H1 (cell line): ENCODE measurements at regions not wholly inside any gene's neighbourhood (a gene's known extent, or its start where the extent isn't known, plus 50 kb on each side); places are given as distances from the start of the nearest gene placed in this dataset.

Experiments
- CTCF ChIA-PET: fragments of 300-600 bp; sonication (Branson Sonifier 250); formaldehyde crosslinking; loops from one replicate; lab custom pipeline; 2021; ENCODE audit not compliant: partially characterized antibody; lab: Charles Lee
- POLR2A ChIA-PET: fragments of 300-600 bp; sonication (Branson Sonifier 250); formaldehyde crosslinking; loops from one replicate; lab custom pipeline; 2021; ENCODE audit warnings: inconsistent platforms; ENCODE audit not compliant: partially characterized antibody; lab: Charles Lee
- DNase-seq, 2 experiments: peaks; one replicate each; pipeline versions ENCODE4 v3.0.0 to v3.0.0-alpha.2; 2010 to 2022; ENCODE audit warnings: low spot score in 2 of 2, low read depth in 1 of 2, mixed read lengths in 1 of 2
- FAIRE-seq: peaks from 2 replicates; lab custom pipeline; 2011; peaks lifted over from hg19 to GRCh38; lab: Jason Lieb, UNC
- H2AFZ ChIP-seq: 2 replicates; pipeline ENCODE4 v1.8.1; 2012; ENCODE audit warnings: low read length, inconsistent platforms
- H2AK5ac ChIP-seq: 2 replicates; pipeline ENCODE4 v1.6.1; 2013; ENCODE audit warnings: low read depth, low read length
- H2BK120ac ChIP-seq: replicated peaks from 2 replicates; pipeline ENCODE3; 2013; ENCODE audit warnings: low read depth, low read length, inconsistent platforms
- H2BK12ac ChIP-seq: 2 replicates; pipeline ENCODE4 v1.6.1; 2013; ENCODE audit warnings: low read depth, low read length
- H2BK15ac ChIP-seq: 2 replicates; pipeline ENCODE4 v1.6.1; 2013; ENCODE audit warnings: low read length
- H2BK20ac ChIP-seq: 2 replicates; pipeline ENCODE4 v1.6.1; 2013; ENCODE audit warnings: low read length
- H2BK5ac ChIP-seq: 2 replicates; pipeline ENCODE4 v1.6.1; 2013; ENCODE audit warnings: low read depth, low read length
- H3K14ac ChIP-seq: 2 replicates; pipeline ENCODE4 v1.6.1; 2013; ENCODE audit warnings: inconsistent platforms; ENCODE audit not compliant: insufficient read length
- H3K18ac ChIP-seq: 2 replicates; pipeline ENCODE4 v1.6.1; 2013; ENCODE audit warnings: low read length; ENCODE audit errors: extremely low read depth
- H3K23ac ChIP-seq: 2 replicates; pipeline ENCODE4 v1.6.1; 2013; ENCODE audit warnings: inconsistent platforms; ENCODE audit not compliant: insufficient read length
- H3K23me2 ChIP-seq: 2 replicates; pipeline ENCODE4 v1.6.1; 2013; ENCODE audit warnings: low read depth, low read length
- H3K27ac ChIP-seq: 2 replicates; pipeline ENCODE4 v1.6.1; 2011; ENCODE audit warnings: low read depth, low read length, inconsistent platforms
- H3K27me3 ChIP-seq, 4 experiments: replicated peaks in 1 of 4; 1 replicate in 1 of 4; 2 replicates in 3 of 4; pipeline versions ENCODE4 v1.6.1 to v1.8.1; 2011 to 2013; ENCODE audit warnings: low read length in 3 of 4, mild to moderate bottlenecking in 3 of 4, inconsistent platforms in 2 of 4, mixed read lengths in 2 of 4, moderate library complexity in 1 of 4; ENCODE audit not compliant: control insufficient read depth in 3 of 4, insufficient read depth in 3 of 4; ENCODE audit errors: extremely low read depth in 1 of 4
- H3K36me3 ChIP-seq, 4 experiments: 2 replicates each; pipeline versions ENCODE4 v1.6.1 to v1.8.1; 2011 to 2013; ENCODE audit warnings: mild to moderate bottlenecking in 4 of 4, low read length in 3 of 4, moderate library complexity in 2 of 4, control low read depth in 1 of 4, inconsistent platforms in 1 of 4; ENCODE audit not compliant: insufficient read depth in 4 of 4, control insufficient read depth in 2 of 4
- H3K4ac ChIP-seq: replicated peaks from 2 replicates; pipeline ENCODE3; 2013; ENCODE audit warnings: low read length, low read depth, mixed read lengths, inconsistent platforms; ENCODE audit not compliant: insufficient read length
- H3K4me1 ChIP-seq, 4 experiments: replicated peaks in 1 of 4; 1 replicate in 1 of 4; 2 replicates in 3 of 4; pipeline versions ENCODE4 v1.6.1 to v1.8.1; 2011 to 2013; ENCODE audit warnings: low read length in 3 of 4, inconsistent platforms in 2 of 4, mixed read lengths in 1 of 4; ENCODE audit not compliant: insufficient read depth in 4 of 4, control insufficient read depth in 3 of 4
- H3K4me2 ChIP-seq, 2 experiments: 2 replicates each; pipeline versions ENCODE4 v1.6.1 to v1.8.1; 2011 to 2013; ENCODE audit warnings: low read depth in 2 of 2, low read length in 2 of 2, control low read depth in 1 of 2, inconsistent platforms in 1 of 2, mild to moderate bottlenecking in 1 of 2; ENCODE audit not compliant: insufficient read depth in 1 of 2
- H3K4me3 ChIP-seq, 4 experiments: fragments of 200-600, 300-600 bp in 1 of 4; sonication (generic), shearing (Covaris generic), sonication (Bioruptor Twin) in 1 of 4; 2 replicates each; pipeline versions ENCODE4 v1.5.1 to v1.8.1; 2011 to 2016; ENCODE audit warnings: low read length in 4 of 4, low read depth in 3 of 4, control low read depth in 2 of 4, inconsistent platforms in 2 of 4, mild to moderate bottlenecking in 2 of 4, mixed read lengths in 1 of 4, moderate library complexity in 1 of 4; ENCODE audit not compliant: insufficient read depth in 2 of 4; ENCODE audit errors: extremely low read depth in 1 of 4
- H3K56ac ChIP-seq: replicated peaks from 2 replicates; pipeline ENCODE3; 2013; ENCODE audit warnings: low read depth, mild to moderate bottlenecking, mixed read lengths, low read length, inconsistent platforms; ENCODE audit not compliant: insufficient read length
- H3K79me1 ChIP-seq: 2 replicates; pipeline ENCODE4 v1.6.1; 2013; ENCODE audit warnings: low read depth, low read length, control low read depth
- H3K79me2 ChIP-seq, 2 experiments: 2 replicates each; pipeline versions ENCODE4 v1.6.1 to v1.8.1; 2012 to 2013; ENCODE audit warnings: low read length in 2 of 2, mild to moderate bottlenecking in 2 of 2, inconsistent platforms in 1 of 2; ENCODE audit not compliant: insufficient read depth in 2 of 2, control insufficient read depth in 1 of 2
- H3K9ac ChIP-seq, 4 experiments: replicated peaks in 1 of 4; 1 replicate in 1 of 4; 2 replicates in 3 of 4; pipeline versions ENCODE4 v1.6.1 to v1.8.1; 2011 to 2013; ENCODE audit warnings: low read depth in 3 of 4, low read length in 3 of 4, control low read depth in 2 of 4, mild to moderate bottlenecking in 2 of 4, moderate library complexity in 2 of 4, inconsistent platforms in 1 of 4; ENCODE audit errors: extremely low read depth in 1 of 4
- H3K9me3 ChIP-seq, 2 experiments: 2 replicates each; pipeline versions ENCODE4 v1.6.1 to v1.8.1; 2012 to 2013; ENCODE audit warnings: mild to moderate bottlenecking in 2 of 2, moderate library complexity in 2 of 2, control low read depth in 1 of 2, inconsistent platforms in 1 of 2, low read depth in 1 of 2, low read length in 1 of 2, mixed read lengths in 1 of 2; ENCODE audit not compliant: insufficient read depth in 2 of 2
- H4K20me1 ChIP-seq, 2 experiments: replicated peaks in 1 of 2; 2 replicates each; pipeline versions ENCODE3 to v1.8.1; 2011 to 2013; ENCODE audit warnings: inconsistent platforms in 2 of 2, low read length in 2 of 2, mild to moderate bottlenecking in 1 of 2; ENCODE audit not compliant: insufficient read depth in 2 of 2, control insufficient read depth in 1 of 2
- H4K5ac ChIP-seq: 2 replicates; pipeline ENCODE4 v1.6.1; 2013; ENCODE audit warnings: low read length, low read depth, mixed read lengths, inconsistent platforms; ENCODE audit not compliant: insufficient read length
- H4K8ac ChIP-seq: 2 replicates; pipeline ENCODE4 v1.8.0; 2013; ENCODE audit warnings: mild to moderate bottlenecking, moderate library complexity, low read length, inconsistent platforms; ENCODE audit not compliant: insufficient read depth; ENCODE audit errors: extremely low read depth
- H4K91ac ChIP-seq: replicated peaks from 2 replicates; pipeline ENCODE3; 2013; ENCODE audit warnings: low read length, mixed read lengths, inconsistent platforms; ENCODE audit not compliant: insufficient read length
- E2F6 ChIP-seq: IDR thresholded peaks from 2 replicates; pipeline ENCODE4 v1.6.1; 2012; ENCODE audit warnings: inconsistent platforms
- EP300 ChIP-seq, 2 experiments: IDR thresholded peaks; 1 replicate in 1 of 2; 2 replicates in 1 of 2; pipeline ENCODE4 v1.6.1; 2011 to 2012; ENCODE audit warnings: low read depth in 2 of 2, low read length in 2 of 2, mild to moderate bottlenecking in 2 of 2, borderline replicate concordance in 1 of 2, inconsistent platforms in 1 of 2, moderate library complexity in 1 of 2
- EZH2 ChIP-seq: fragments of 200-600 bp; sonication (generic); IDR thresholded peaks from 2 replicates; pipeline ENCODE4 v1.7.1; 2012; ENCODE audit warnings: low read depth, mild to moderate bottlenecking, moderate library complexity, low read length, inconsistent platforms; ENCODE audit not compliant: severe bottlenecking
- HDAC6 ChIP-seq: IDR thresholded peaks from one replicate; pipeline ENCODE4 v1.7.1; 2012; ENCODE audit warnings: low read depth, mild to moderate bottlenecking, inconsistent platforms, low read length, moderate library complexity
- KDM1A ChIP-seq: fragments of 200-600, 300-600 bp; sonication (generic); IDR thresholded peaks from 2 replicates; pipeline ENCODE4 v1.7.1; 2016; ENCODE audit warnings: mild to moderate bottlenecking, low read length, borderline replicate concordance
- KDM4A ChIP-seq: IDR thresholded peaks from one replicate; pipeline ENCODE4 v1.7.1; 2012; ENCODE audit warnings: low read depth, mild to moderate bottlenecking, moderate library complexity, low read length, inconsistent platforms; ENCODE audit not compliant: severe bottlenecking
- POU5F1 ChIP-seq: IDR thresholded peaks from 2 replicates; pipeline ENCODE4 v1.6.1; 2011; ENCODE audit warnings: low read depth, mild to moderate bottlenecking, low read length, moderate library complexity
- RFX5 ChIP-seq: IDR thresholded peaks from 2 replicates; pipeline ENCODE4 v1.6.1; 2011; ENCODE audit warnings: low read depth, low read length, improper control_type of control experiment, borderline replicate concordance
- RNF2 ChIP-seq: fragments of 200-900, 300-1000 bp; sonication (generic); IDR thresholded peaks from 2 replicates; pipeline ENCODE4 v1.7.1; 2016; ENCODE audit warnings: borderline replicate concordance, low read depth, mild to moderate bottlenecking, antibody characterized with exemption, low read length; ENCODE audit not compliant: poor library complexity, severe bottlenecking; ENCODE audit errors: missing control alignments
- SP1 ChIP-seq: IDR thresholded peaks from 2 replicates; pipeline ENCODE4 v1.6.1; 2011; ENCODE audit warnings: low read depth, low read length
- TAF1 ChIP-seq: IDR thresholded peaks from 2 replicates; pipeline ENCODE4 v1.6.1; 2011; ENCODE audit warnings: mild to moderate bottlenecking, low read depth, low read length
- WGBS, 2 experiments: shearing (Covaris generic) in 1 of 2; methylation state at CpG; one replicate each; pipeline versions ENCODE4 v1.1.6 to v1.1.7; 2013 to 2015; ENCODE audit warnings: low lambda C conversion rate in 2 of 2, mixed read lengths in 2 of 2, inconsistent platforms in 1 of 2, low coverage in 1 of 2, missing lambda C conversion rate in 1 of 2; ENCODE audit not compliant: insufficient replicate concordance in 2 of 2, insufficient coverage in 1 of 2, insufficient read length in 1 of 2; ENCODE audit errors: extremely low coverage in 1 of 2, missing lambda C conversion rate in 1 of 2; 5-methylcytosine and 5-hydroxymethylcytosine counted together

GRCh38 chr1:29856340-29857114 lies 620.2 kb downstream of the PTPRU start:
- CTCF ChIA-PET, result interaction anchor here (0.6 to 2.6 kb wide), 8 partner anchors 8 to 255 kb away, joined by 3 to 14 read pairs (median 4); no protein-coding TSS in a partner anchor
- Histone ChIP-seq H2AK5ac (no peak overlapping the region), H3K36me3 (no peaks in the 10 kb centered on the region), H3K23ac (no peak overlapping the region), H3K27ac (no peak overlapping the region), H2AFZ (no peak overlapping the region), H3K9ac (no peak overlapping the region), H2BK12ac (no peak overlapping the region), H2BK15ac (no peak overlapping the region), H4K20me1 (no peaks in the 10 kb centered on the region), H3K4me1 (peaks cover 0 to 2% (median 0%) of the 10 kb centered on the region in 4 experiments; a peak in 2 of 7 replicates), H3K9me3 (no peaks in the 10 kb centered on the region), H3K18ac (no peak overlapping the region; the same call in 1 of the 2 replicates), H3K4ac (no peak overlapping the region), H3K14ac (no peak overlapping the region), H2BK5ac (no peak overlapping the region), H3K27me3 (no peaks in the 10 kb centered on the region), H4K91ac (no peak overlapping the region), H2BK120ac (no peak overlapping the region), H3K79me2 (no peaks in the 10 kb centered on the region), H3K79me1 (no peaks in the 10 kb centered on the region), H4K8ac (peak overlapping the region; percentile 28; the same call in 1 of the 2 replicates), H3K4me2 (no peak overlapping the region), H4K5ac (no peak overlapping the region), H3K56ac (no peak overlapping the region), H3K4me3 (no peak overlapping the region), H2BK20ac (no peak overlapping the region), H3K23me2 (no peaks in the 10 kb centered on the region)
- POLR2A ChIA-PET, result no interaction called here
- no peak for FAIRE-seq
- 87% methylated on average over 12 of the region's 12 CpGs; no CpG with 5 or more reads in 1 of the 2 experiments for WGBS, 2 experiments
- no peak for DNase-seq
- no peak for TF ChIP-seq HDAC6
- TF ChIP-seq SP1, result no peak
- TF ChIP-seq EP300 (IDR thresholded peaks at IDR 0.05; ENCODE audit: borderline replicate concordance in 1 of 2, low read depth in 2 of 2, low read length in 2 of 2), result no peak
- TF ChIP-seq RNF2, result no peak
- TF ChIP-seq POU5F1, result no peak
- TF ChIP-seq KDM1A, result no peak
- no peak for TF ChIP-seq TAF1
- no peak for TF ChIP-seq RFX5
- no peak for TF ChIP-seq E2F6
- TF ChIP-seq KDM4A, result no peak
- TF ChIP-seq EZH2, result no peak
